NCI-H82 (cell line): ENCODE measurements at regions not wholly inside any gene's neighbourhood (a gene's known extent, or its start where the extent isn't known, plus 50 kb on each side); places are given as distances from the start of the nearest gene placed in this dataset.
"Not testable (repeated sequence)": the region's sequence is repeated elsewhere in the genome, so short reads cannot be mapped to it uniquely, and the experiment has no call there.

ENCODE experiments used
- DNase-seq: peaks from one replicate; lab custom pipeline; 2025; lab: John Stamatoyannopoulos, UW

DNA sequence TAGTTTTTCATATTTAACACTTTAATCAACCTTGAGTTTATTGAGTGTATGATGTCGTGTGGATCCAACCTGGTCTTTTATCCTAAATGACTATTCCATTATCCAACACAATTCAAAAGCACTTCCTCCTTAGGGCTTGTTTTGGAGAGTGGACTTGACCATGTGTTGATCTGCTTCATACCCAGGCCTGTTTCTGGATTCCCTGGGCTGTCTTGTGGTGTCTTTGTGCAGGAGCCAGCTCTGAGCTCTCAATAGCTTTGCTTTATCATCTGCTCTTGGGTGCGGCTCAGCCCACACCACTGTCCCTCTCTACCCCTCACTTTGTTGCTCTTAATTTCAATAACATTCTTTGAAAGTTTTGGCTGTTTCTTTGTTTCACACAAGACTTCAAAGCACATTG, 70.9 kb upstream of the CHST15 start:
- no peak for DNase-seq

DNA sequence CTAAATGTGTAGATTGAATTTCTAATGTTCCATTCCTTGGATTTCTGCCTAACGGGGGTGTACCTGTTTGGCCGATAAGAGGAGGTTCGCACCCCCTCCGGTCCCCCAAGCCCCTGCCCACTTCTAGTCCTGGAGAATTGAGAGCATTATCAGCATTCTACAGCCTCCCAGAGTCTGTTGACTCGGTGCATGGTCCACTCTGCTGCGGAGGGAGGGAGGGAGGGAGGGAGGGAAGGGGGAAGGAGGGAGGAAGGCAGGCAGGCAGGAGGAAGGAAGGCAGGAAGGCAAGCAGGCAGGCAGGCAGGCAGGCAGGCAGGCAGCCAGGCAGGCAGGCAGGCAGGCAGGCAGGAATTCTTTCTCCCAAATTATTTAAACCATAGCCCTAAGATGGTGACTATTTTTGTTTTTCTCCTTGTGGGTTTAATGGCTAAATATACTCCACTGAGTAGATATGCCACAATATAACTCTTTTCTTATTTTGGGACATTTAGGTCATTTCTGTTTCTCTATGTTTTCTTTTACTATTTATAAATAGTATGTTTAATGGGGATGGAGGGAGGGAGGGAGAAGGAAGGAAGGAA, 69.5 kb upstream of the CHST15 start:
- DNase-seq = no peak

DNA sequence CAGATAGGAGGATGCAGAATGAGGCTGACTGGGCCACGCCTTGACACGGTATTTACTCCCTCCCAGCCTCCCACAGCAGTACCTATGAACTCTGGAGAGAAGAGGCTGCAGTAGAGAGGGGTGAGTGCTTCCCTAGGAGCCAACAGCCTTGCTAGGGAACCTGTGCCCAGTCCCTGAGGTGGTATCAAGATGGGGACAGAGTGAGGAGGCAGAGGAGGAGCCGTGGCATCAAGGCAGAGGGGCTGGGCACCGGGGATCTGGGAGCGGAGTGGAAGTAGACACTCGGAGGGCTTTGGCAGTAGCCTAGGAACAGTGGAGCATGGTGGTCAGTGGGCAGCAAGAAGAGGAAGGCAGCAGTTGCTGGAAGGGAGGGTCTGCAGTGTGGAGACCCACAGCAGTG, 68.7 kb upstream of the CHST15 start:
- DNase-seq = no peak

DNA sequence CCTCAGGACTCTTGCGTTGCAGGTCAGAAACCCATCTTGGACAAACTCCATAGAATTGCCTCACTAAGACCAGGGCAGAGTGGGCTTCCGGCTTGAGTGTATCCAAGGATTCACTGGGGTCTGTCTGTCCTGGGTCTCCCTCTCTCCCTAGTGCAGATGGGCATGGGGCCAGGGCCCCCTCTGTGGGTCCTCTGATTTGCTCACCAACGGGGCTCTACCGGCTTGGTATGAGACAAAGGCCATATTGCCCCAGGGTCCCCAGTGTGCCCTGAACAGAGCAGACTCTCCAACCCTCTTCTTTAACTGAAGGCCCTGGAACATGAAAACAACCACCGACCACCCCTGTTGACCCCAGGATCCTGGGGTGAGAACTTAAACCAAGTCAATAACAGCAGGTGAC, 68.2 kb upstream of the CHST15 start:
- DNase-seq = no peak

DNA sequence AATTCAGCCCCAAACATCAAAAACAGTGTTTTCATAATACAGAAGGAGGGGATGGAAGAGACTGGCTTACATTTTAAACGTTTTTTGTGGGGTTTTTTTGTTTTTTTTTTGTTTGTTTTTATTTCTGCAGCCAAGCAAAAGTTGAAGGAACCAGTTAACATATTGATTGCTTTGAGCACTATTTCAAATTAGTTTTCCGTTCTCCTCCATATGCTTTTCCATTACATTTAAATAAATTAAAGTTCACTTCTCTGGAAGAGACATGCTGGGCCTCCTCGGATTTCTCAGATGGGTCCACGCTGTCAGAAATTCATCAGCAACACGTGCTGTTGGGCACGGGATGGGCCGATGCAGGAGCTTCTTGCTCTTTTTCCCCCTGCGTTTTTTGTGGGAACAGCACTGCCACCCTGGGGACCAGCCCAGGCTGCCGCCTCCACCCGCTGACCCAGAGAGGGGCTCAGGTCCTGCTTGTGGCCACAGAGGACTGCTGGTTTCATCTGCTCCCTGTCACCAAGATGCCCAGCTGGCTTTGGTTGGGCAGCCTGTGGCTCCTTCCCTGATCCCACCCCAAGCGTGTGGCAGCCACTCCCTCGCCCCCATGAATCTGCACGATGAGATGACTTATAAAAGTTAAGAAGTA, 67.7 kb upstream of the CHST15 start:
- no peak for DNase-seq

DNA sequence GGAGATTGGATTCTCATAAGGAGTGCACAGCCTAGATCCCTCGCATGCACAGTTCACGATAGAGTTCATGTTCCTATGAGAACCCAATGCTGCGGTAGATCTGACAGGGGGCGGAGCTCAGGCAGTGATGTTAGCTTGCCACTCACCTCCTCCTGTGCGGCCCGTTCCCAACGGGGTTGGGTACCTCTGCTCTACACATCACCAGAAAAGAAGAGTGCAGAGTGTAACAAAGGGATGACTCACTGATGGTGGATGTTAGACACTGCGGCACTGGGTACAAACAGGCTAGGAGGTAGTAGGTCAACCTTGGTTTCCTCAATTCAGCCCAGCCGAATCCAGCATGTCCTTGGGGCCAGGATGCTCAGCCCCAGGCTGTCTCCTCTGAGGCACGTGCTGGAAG, 66.8 kb upstream of the CHST15 start:
- DNase-seq = no peak

DNA sequence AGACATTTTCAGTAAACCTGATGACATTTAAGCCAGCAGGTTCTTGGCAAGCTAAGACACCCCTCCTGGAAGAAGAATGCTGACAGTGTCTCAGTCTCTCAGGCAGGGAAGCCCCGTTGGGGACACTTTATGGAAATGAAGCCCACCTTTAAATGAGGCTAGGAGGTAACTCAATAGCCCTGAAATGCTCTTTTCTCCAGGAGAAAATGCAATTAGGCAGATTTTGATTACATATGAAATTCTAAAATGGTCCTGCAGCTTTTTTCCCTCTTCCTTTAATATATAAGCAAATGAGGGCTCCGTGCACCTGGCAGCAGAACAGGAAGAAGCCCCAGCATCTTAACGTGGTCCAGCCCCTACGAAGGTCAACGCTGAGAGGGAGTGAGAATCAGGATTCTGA, 65.8 kb upstream of the CHST15 start:
- no peak for DNase-seq

DNA sequence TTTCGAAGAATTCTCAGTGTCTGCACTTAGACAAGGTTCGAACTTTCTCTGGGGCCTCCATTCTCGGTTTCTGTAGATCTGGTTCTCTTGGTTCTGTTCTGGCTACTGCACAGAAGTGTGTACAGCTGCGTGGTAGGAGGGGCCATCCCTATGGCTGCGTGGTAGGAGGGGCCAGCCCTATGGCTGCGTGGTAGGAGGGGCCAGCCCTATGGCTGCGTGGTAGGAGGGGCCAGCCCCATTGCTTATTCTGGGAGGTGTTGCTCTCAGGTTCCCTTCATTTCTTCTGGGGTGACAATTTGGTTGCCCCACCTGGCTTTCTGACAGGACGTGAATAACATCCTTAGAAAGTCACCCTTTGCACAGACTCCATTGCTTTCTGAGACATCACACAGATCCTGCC, 65.2 kb upstream of the CHST15 start:
- DNase-seq = no peak

DNA sequence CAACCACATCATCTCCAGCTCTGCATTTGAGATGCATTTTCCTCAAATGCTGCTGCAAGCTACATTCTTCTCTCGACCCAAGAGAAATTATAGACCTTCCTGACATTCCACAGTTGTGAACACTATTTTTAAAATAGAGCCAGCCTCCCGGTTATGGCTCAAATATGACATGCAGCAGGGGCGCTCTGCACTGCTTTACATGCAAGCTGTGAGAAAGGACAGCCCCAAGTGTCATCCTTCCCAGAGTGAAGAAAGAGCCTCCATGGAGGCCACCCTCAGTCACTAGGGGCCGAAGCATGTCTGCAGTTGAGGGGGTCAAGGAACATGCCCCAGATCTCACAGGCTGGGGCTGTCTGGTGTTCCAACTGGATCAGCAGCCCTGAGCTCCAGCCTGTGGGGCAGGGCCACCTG, 63.9 kb upstream of the CHST15 start:
- no peak for DNase-seq

DNA sequence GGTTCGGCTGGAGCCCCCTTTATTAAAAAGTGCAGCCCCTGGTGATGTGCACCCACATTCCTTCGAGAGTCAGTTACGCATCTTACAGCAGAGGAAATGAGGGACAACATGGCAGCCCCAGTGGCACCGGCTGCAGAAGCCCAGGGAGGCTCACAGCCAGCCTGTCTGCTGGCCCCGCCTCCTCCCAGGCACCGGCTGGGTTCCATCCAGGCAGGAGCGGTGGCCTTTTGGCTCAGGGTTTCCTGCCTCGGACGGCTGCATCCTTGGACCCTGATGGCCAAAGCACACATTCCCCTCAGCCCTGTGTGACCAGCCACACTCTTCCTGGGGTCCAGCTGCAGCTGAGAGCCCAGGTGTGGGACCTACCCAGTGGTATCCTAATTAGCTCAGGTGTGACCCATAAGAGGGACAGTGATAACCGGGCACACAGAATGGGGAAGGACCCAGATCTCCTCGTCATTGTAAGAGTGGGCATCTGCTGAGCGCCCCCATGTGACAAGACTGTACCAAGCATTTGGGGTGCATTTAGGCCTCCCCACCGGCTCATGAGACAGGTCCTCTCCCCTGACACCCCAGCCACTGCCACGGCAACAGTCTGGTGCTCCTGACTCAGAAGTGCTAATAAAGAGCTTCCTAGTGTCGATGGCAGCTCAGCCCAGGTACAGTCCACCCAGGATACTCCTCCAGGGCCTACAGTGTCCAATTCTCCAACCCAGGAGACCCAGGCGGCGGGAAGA, 63.3 kb upstream of the CHST15 start:
- no peak for DNase-seq

DNA sequence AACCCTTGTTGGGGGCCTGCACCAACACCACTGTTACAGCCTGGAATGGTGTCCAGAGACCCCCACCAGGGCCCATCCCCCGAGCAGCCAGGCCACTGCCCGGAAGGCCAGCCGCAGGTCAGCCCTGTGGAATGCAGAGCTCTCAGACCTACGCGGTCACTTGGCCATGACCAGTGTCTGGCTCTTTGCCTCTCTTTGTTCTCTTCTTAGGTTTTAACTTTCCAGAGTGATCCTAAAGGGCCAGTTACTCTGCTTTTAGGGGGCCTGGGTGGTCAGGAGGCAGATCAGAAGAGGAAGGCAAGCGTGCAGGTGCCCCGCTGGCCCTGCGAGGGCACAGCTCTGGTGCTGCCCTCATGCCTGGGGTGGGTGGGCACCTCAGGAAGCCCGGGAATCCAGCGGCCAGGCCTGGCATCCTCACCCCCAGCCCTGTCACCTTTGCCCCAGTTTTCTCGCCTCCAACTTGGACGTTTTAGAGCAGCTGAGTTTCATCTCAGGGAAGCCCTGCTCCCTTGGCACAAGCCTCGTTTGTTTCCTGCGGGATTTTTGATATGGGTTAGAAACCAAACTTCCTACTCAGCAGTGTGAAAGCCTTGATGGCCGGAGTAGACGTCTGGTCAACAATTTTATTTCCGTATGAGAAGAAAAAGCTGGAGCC, 62.5 kb upstream of the CHST15 start:
- no peak for DNase-seq

DNA sequence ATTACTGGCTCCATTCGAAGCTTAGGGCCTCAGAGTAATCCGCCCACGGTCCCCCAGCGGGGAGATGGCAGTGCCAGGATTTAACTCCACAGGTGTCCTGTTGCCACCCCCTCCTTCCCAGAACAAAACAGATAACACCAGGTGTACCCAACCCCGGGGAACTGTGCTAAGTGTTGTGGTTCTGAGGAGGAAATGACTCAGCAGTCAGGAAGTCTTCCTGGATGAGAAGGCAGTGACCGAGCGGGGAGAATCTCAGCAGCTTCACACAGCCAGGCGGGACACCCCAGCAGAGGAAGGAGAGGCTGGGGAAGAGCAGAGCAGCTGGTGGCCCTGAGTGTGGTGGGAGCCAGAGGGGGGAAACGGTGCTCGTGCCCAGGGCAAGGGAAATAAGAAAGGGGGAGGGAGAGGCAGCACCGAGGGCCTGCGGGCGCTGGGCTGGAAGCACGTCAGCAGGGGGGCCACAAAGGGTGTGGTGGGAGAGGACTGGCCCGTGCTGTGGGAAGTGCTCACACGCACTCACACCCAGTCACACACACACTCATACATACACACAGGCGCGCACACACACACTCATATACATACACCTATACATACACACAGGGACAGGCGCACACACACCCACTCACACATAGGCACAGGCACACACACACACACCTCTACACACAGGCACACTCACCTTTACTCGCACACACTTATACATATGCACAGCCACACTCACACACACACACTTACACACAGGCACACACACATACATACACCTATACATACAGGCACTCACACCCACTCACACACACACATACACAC, 59.8 kb upstream of the CHST15 start:
- DNase-seq = no peak

DNA sequence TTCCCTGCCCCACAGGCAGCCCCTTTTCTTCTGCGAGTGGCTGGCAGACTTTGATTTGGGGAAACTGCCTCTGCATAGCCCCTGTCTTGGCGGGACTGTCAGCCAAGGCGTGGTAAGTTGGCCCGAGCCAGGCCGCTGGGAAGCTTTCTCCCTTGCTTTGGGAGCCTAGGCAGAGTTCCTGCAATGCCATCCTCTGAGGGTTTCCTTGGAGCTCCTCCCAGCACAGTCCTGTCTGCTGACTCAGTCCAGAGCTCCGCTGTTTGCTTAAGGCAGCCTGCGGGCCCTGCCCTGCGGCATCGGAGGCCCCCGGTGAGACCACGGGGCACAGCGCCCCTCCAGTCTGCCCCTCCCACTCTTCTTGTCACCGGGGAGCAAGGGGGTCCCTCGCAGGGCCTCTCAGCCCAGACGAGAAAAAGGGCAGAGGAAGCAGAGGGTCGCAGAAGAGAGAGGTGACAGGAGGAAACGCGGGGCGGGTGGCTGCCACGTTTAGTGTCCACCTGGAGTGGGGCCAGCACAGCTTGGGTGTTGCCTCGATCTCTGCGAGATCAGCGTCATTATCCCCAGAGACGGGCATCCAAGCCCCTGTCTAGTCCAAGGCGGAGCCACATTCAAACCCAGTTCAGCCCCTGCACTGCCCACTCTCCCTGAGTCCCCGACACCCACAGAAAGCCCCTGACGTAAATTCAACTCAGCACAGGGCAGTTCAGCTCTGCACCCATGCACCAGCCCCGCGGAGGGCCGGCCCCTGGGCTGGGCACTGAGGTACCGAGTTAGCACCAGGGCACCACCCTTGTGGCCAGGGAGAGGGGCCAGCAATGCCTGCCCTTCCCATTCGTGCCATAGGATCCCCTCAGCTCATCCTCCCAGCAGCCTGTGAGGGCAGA, 59.0 kb upstream of the CHST15 start:
- DNase-seq = no peak

DNA sequence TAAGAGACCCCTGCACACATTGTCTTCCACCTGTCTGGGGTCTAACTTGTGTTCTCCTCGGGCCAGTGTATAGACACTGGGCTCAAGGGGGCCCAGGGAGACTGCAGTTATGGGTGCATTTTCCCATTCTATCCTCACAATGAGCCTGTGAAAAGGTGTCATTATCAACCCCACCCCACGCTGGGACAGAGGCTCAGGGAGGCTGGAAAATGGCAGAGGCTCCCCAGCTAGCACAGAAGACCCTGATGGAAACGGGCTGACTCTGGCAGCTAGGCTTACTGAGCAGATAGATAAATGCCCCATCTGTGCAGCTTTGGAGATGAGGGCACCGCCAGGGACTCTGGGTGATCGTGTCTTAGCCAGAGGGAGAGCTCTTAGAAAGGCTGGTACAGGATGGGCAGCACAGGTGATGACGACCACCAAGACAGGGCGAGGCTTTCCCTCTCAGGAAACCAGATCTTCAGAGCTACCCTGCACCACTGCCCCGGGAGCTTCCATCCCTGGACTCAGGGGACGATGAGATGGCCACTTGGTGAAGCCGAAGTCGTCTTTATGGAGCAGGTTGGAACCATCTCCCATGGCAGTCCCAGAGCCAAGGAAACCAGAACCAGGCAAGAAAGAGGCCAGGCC, 58.2 kb upstream of the CHST15 start:
- no peak for DNase-seq

DNA sequence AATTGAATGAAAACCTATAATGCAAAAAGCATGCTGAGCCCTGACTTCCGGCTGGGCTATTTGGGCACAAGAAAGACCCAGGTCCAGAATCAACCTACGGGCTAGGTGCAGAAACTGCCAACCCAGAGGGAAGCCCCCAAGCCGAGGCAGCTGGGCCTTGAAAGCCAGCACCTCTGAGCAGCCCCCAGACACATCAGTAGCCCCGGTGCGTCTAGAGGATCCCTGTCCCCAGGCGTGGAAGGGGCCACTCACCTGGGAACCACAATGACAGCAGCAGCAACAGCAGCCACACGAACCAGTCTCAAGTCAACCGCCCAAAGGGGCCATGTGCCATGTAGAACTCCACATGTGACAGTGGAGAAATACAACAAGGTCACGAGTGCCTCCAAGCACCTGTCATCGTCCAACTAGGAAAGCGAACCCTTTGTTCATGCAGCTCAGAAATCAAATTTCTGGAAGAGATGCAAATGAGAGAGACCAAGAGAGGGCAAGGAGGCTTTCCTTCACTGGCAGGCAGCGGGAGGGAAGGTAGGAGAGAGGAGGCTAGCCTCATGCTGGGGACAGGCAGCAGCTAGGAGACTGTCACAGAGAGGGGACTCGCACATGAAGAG, 57.5 kb upstream of the CHST15 start:
- no peak for DNase-seq

DNA sequence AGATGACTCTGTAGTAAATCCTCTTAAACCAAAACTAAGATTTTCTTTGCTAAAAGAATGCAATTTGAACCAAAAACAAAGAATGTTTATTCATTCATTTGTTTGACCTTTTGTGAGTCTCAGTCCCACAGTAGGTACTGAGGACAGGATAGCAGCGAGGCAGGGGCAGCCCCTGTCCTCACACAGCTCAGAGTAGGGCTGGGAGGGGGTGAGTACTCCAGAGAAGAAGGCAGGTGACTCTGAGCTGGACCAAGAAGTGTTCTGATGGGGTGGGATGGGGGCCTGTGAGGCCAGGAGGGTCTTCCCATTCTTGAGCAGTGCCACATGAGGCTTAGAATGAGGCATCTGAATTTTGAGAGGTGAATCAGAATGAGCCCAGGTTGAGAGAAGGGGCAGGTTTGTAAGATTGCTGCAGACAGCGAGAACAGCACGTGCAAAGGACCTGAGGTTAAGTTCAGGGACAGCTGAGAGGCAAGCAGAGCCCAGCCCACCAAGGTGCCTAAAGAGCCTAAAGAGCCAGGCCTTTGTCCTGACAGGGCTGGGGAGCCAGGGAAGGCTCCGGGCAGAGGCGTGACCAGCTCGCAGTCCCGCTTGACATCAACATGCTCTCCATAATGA, 56.9 kb upstream of the CHST15 start:
- DNase-seq = no peak

DNA sequence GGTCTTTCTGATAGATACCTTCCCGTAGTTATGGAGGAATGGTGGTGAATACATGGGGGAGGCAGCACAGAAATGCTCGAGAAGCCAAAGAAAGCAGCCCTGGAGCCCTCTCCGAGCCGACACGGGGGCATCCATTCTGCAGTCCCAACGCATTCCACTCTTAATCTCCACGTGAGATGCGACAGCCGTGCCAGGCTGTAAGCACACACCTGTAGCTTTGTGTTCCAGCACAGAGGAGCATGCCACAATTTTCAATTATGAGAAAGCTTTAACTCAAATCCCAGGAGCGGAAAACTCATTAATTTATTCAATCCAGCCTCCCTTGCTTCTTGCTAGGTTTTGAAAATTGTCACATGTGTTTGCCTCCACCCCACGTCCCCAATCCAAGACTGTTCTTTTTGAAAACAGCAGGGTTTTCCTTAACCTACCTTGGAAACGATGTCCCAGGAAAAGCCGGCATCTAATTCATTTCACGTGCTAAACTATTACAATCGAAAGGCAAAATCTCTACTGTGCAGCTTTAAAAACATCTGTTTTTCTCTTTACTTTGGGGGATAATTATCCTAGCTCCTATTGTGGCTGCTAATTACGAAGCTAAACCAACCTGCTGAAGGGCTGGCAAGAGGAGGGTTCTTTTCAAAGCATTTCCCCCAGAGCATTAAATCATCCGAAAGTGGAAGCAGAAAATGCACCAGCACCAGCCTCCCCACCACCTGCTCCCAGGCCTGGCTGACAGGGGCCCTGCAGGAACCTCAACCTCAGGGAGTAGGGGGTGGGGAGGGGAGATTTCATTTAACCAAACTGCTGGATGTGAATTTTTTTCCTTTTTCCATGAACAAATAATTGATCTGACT, 56.0 kb upstream of the CHST15 start:
- no peak for DNase-seq

DNA sequence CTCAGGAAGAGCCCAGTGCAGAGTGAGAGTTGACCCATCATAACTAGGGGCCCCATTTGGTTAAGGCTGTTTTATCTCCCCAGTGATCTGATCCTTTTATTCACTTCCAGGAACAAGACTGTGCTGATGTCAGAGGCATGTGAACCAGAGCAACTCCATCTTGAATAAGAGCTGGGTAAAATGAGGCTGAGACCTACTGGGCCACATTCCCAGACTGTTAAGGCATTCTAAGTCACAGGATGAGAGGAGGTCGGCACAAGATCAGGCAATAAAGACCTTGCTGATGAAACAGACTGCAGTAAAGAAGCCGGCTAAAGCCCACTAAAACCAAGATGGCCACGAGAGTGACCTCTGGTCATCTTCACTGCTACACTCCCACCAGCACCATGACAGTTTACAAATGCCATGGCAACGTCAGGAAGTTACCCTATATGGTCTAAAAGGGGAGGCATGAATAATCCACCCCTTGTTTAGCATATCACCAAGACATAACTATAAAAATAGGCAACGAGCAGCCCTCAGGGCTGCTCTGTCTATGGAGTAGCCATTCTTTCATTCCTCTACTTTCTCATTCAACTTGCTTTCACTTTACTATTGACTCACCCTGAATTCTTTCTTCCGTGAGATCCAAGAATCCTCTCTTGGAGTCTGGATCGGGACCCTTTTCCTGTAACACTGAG, 55.3 kb upstream of the CHST15 start:
- DNase-seq = not testable (repeated sequence)
